ENCODE measurements at regions not wholly inside any gene's neighbourhood (a gene's known extent, or its start where the extent isn't known, plus 50 kb on each side); places are given as distances from the start of the nearest gene placed in this dataset.

- no peak for TF ChIP-seq EZH2 (IDR thresholded peaks at IDR 0.05; ENCODE audit: borderline replicate concordance, low read length)
- no peak for TF ChIP-seq CTCF (IDR thresholded peaks at IDR 0.05; ENCODE audit: low read length)
Observed at GRCh38 chr11:134686460-134687061, 274.5 kb upstream of the B3GAT1 start.

Measured in OCI-LY1 (cell line).